IMR-90 (cell line): ENCODE measurements at regions not wholly inside any gene's neighbourhood (a gene's known extent, or its start where the extent isn't known, plus 50 kb on each side); places are given as distances from the start of the nearest gene placed in this dataset.

Source experiments
- ATAC-seq: fragments of 200-7000 bp; cut with Tn5 transposase; 2 replicates; pipeline ENCODE4 v1.9.1; 2020; ENCODE audit warnings: low read depth, mild to moderate bottlenecking, moderate library complexity
- BruUV-seq: library from RNA; stranded (reverse); fragments of 400-500 nt; replicated peaks from 2 replicates; lab custom pipeline; 2021; lab: Mats Ljungman, UMichigan
- CTCF ChIA-PET: fragments of 300-600 bp; formaldehyde crosslinking; extraction: SDS; loops from one replicate; lab custom pipeline; 2021; ENCODE audit warnings: antibody characterized with exemption; lab: Yijun Ruan, JAX
- POLR2A ChIA-PET: fragments of 300-600 bp; sonication (Branson Sonifier 250); formaldehyde crosslinking; loops from one replicate; lab custom pipeline; 2022; ENCODE audit warnings: antibody characterized with exemption; ENCODE audit not compliant: unreplicated experiment; lab: Charles Lee
- DNase-seq: peaks from one replicate; pipeline ENCODE4 v3.0.0; 2013
- H2AFZ ChIP-seq: replicated peaks from 2 replicates; pipeline ENCODE3; 2013; ENCODE audit warnings: low read length, mild to moderate bottlenecking; ENCODE audit not compliant: poor library complexity
- H2AK5ac ChIP-seq: 2 replicates; pipeline ENCODE4 v1.6.1; 2013; ENCODE audit warnings: low read depth, low read length, inconsistent platforms
- H2AK9ac ChIP-seq: replicated peaks from 2 replicates; pipeline ENCODE3; 2013; ENCODE audit warnings: mild to moderate bottlenecking, low read depth, low read length, moderate library complexity; ENCODE audit not compliant: poor library complexity
- H2BK120ac ChIP-seq: 2 replicates; pipeline ENCODE4 v1.6.1; 2013; ENCODE audit warnings: low read depth, low read length, inconsistent platforms
- H2BK15ac ChIP-seq: 3 replicates; pipeline ENCODE4 v1.6.1; 2013; ENCODE audit warnings: low read depth, low read length, inconsistent platforms
- H2BK20ac ChIP-seq: 2 replicates; pipeline ENCODE4 v1.6.1; 2013; ENCODE audit warnings: low read depth, mild to moderate bottlenecking, inconsistent platforms, low read length, moderate library complexity
- H2BK5ac ChIP-seq: 2 replicates; pipeline ENCODE4 v1.6.1; 2013; ENCODE audit warnings: mild to moderate bottlenecking, low read depth, low read length, inconsistent platforms; ENCODE audit not compliant: poor library complexity, severe bottlenecking
- H3K14ac ChIP-seq: replicated peaks from 2 replicates; pipeline ENCODE4 v1.6.1; 2013; ENCODE audit warnings: low read depth, low read length, inconsistent platforms
- H3K18ac ChIP-seq: 2 replicates; pipeline ENCODE4 v1.6.1; 2013; ENCODE audit warnings: low read depth, low read length, control low read depth
- H3K23ac ChIP-seq: 2 replicates; pipeline ENCODE4 v1.6.1; 2013; ENCODE audit warnings: low read depth, low read length, inconsistent platforms
- H3K27ac ChIP-seq: 2 replicates; pipeline ENCODE4 v1.5.1; 2013; ENCODE audit warnings: mild to moderate bottlenecking, control low read depth, low read length; ENCODE audit not compliant: insufficient read depth
- H3K27me3 ChIP-seq: 2 replicates; pipeline ENCODE4 v1.6.1; 2013; ENCODE audit warnings: low read length; ENCODE audit not compliant: control insufficient read depth, insufficient read depth
- H3K36me3 ChIP-seq: 2 replicates; pipeline ENCODE4 v1.6.1; 2013; ENCODE audit warnings: low read length, mixed read lengths; ENCODE audit not compliant: control insufficient read depth, insufficient read depth
- H3K4ac ChIP-seq: 2 replicates; pipeline ENCODE4 v1.6.1; 2013; ENCODE audit warnings: low read depth, low read length, inconsistent platforms
- H3K4me1 ChIP-seq: 2 replicates; pipeline ENCODE4 v1.6.1; 2013; ENCODE audit warnings: low read length, mixed read lengths; ENCODE audit not compliant: control insufficient read depth, insufficient read depth
- H3K4me2 ChIP-seq: 2 replicates; pipeline ENCODE4 v1.6.1; 2013; ENCODE audit warnings: low read depth, mild to moderate bottlenecking, control low read depth, low read length, moderate library complexity
- H3K4me3 ChIP-seq: 2 replicates; pipeline ENCODE4 v1.5.1; 2013; ENCODE audit warnings: low read depth, mild to moderate bottlenecking, control low read depth, low read length, moderate library complexity; ENCODE audit not compliant: insufficient read depth
- H3K56ac ChIP-seq: 2 replicates; pipeline ENCODE4 v1.6.1; 2013; ENCODE audit warnings: low read length, inconsistent platforms; ENCODE audit not compliant: insufficient read depth; ENCODE audit errors: extremely low read depth
- H3K79me1 ChIP-seq, 2 experiments: 2 replicates each; pipeline ENCODE4 v1.6.1; 2013; ENCODE audit warnings: low read length in 2 of 2, inconsistent platforms in 1 of 2, low read depth in 1 of 2
- H3K9ac ChIP-seq: 2 replicates; pipeline ENCODE4 v1.6.1; 2013; ENCODE audit warnings: low read depth, low read length, control low read depth
- H3K9me1 ChIP-seq: 2 replicates; pipeline ENCODE4 v1.6.1; 2013; ENCODE audit warnings: low read length, inconsistent platforms; ENCODE audit not compliant: insufficient read depth
- H3K9me3 ChIP-seq: 2 replicates; pipeline ENCODE4 v1.6.1; 2013; ENCODE audit warnings: low read length; ENCODE audit not compliant: control insufficient read depth, insufficient read depth
- H4K20me1 ChIP-seq: 2 replicates; pipeline ENCODE4 v1.6.1; 2013; ENCODE audit warnings: low read length, inconsistent platforms; ENCODE audit not compliant: insufficient read depth
- H4K5ac ChIP-seq: 2 replicates; pipeline ENCODE4 v1.6.1; 2013; ENCODE audit warnings: mild to moderate bottlenecking, low read depth, low read length, control low read depth
- H4K8ac ChIP-seq, 2 experiments: 2 replicates each; pipeline ENCODE4 v1.6.1; 2013; ENCODE audit warnings: low read depth in 2 of 2, low read length in 2 of 2, control low read depth in 1 of 2, inconsistent platforms in 1 of 2
- H4K91ac ChIP-seq: 2 replicates; pipeline ENCODE4 v1.6.1; 2013; ENCODE audit warnings: low read depth, low read length, inconsistent platforms; ENCODE audit not compliant: insufficient read depth
- BHLHE40 ChIP-seq: fragments of 150-350 bp; IDR thresholded peaks from 2 replicates; pipeline ENCODE4 v1.6.1; 2016; ENCODE audit warnings: mild to moderate bottlenecking, low read depth, low read length
- FOS ChIP-seq: fragments of 150-350 bp; IDR thresholded peaks from 2 replicates; pipeline ENCODE4 v1.6.1; 2016; ENCODE audit warnings: low read depth, low read length
- MAFK ChIP-seq: IDR thresholded peaks from 2 replicates; pipeline ENCODE4 v1.6.1; 2012; ENCODE audit warnings: low read depth, low read length, improper control_type of control experiment
- NFE2L2 ChIP-seq: fragments of 150-350 bp; IDR thresholded peaks from 2 replicates; pipeline ENCODE4 v1.6.1; 2016; ENCODE audit warnings: low read depth, mild to moderate bottlenecking, low read length
- POLR2A ChIP-seq: IDR thresholded peaks from 2 replicates; pipeline ENCODE4 v1.6.1; 2012; ENCODE audit warnings: mild to moderate bottlenecking, low read depth, low read length
- RAD21 ChIP-seq: IDR thresholded peaks from 2 replicates; pipeline ENCODE4 v1.6.1; 2012; ENCODE audit warnings: low read length, improper control_type of control experiment
- RFX5 ChIP-seq: IDR thresholded peaks from 2 replicates; pipeline ENCODE4 v1.8.0; 2012; ENCODE audit warnings: low read depth, mild to moderate bottlenecking, low read length, moderate library complexity
- SMC3 ChIP-seq: fragments of 150-350 bp; IDR thresholded peaks from 2 replicates; pipeline ENCODE4 v1.6.1; 2016; ENCODE audit warnings: low read depth, mild to moderate bottlenecking, antibody characterized with exemption, low read length, moderate library complexity
- WGBS, 2 experiments: methylation state at CpG; one replicate each; pipeline versions ENCODE4 v1.1.5 to v1.1.7; 2013; ENCODE audit warnings: missing lambda C conversion rate in 2 of 2; ENCODE audit not compliant: insufficient read length in 1 of 2; ENCODE audit errors: extremely low coverage in 2 of 2; 5-methylcytosine and 5-hydroxymethylcytosine counted together
- dilution Hi-C: fragments of 300-500 bp; cut with HindIII; formaldehyde crosslinking; loops from one replicate; pipeline ENCODE4 v1.14.3; 2018; ENCODE audit warnings: low sequenced_read_pairs; ENCODE audit not compliant: unreplicated experiment
- in situ Hi-C: fragments of 300-500 bp; cut with MboI; formaldehyde crosslinking; loops from 3 replicates; pipeline ENCODE4 v1.14.3; 2019; ENCODE audit warnings: low sequenced_read_pairs, inconsistent platforms, mixed read lengths
- intact Hi-C: fragments of 100-400 bp; cut with micrococcal nuclease; formaldehyde crosslinking; loops from 2 replicates; pipeline ENCODE4 v1.10.0; 2022

DNA sequence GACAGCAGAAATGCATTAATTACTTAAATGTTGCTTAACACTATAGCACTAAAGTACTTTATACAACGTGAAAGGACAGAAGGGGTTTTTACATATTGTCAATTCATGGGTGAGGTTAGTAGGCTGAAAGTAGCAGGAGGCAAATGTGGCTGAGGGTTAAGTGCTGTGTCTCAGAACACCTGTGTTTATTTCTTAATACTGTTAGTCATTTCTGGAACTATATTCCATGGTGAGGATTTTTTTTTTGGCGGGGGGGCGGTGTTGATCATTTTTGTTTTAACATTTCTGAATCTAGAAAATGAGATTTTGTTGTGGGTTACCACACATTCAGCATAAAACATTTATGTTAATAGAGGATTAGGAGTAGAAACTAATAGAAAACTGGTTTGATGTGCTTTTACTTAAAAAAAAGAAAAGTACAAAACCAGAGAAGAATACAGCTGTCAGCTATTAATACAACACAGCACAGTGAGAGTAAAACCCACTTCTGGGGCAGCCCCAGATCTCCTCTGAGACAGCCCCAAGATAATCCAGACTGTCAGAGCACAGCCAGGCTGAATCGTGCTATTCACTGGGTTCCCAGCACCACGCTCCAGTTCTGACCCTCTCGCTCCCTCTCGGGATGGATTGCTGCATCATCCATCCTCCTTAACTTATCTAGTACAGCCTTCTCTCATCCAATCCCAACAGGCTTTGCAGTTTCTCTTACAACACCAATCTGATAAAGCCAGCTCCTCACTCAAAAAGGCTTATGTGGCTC lies 307.7 kb downstream of the TUSC7 start:
- no peak overlapping the region for H3K4me2 ChIP-seq
- peak; percentile 4 for DNase-seq

More for the DNA sequence above, 307.7 kb downstream of the TUSC7 start:
- H3K18ac ChIP-seq: no peak overlapping the region
- BruUV-seq: no TSS peak
- no peak overlapping the region for H2AFZ ChIP-seq
- no peak overlapping the region for H4K8ac ChIP-seq
- H2BK5ac ChIP-seq: no peak overlapping the region
- CTCF ChIA-PET: no interaction called here
- no peaks in the 10 kb centered on the region for H3K36me3 ChIP-seq
- TF ChIP-seq NFE2L2 (no peak), POLR2A (no peak), SMC3 (no peak), RAD21 (no peak), MAFK (no peak), BHLHE40 (no peak), RFX5 (no peak), FOS (no peak)
- in situ Hi-C loops (loop anchor here (25.0 kb wide), 2 partner anchors 695 to 1620 kb away; no protein-coding TSS in a partner anchor), intact Hi-C loops (loop anchor here (5.0 kb wide), 2 partner anchors 245 to 1800 kb away; no protein-coding TSS in a partner anchor), dilution Hi-C loops (no loop called here)
- H3K4me3 ChIP-seq: no peak overlapping the region
- no peak overlapping the region for H3K9ac ChIP-seq
- no peak overlapping the region for H2BK15ac ChIP-seq
- no peak overlapping the region for H3K23ac ChIP-seq
- POLR2A ChIA-PET: no interaction called here
- H3K56ac ChIP-seq: no peak overlapping the region
- no peak for ATAC-seq
- H4K5ac ChIP-seq: no peak overlapping the region
- no peaks in the 10 kb centered on the region for H3K27me3 ChIP-seq
- no peak overlapping the region for H3K27ac ChIP-seq
- no peaks in the 10 kb centered on the region for H3K4me1 ChIP-seq
- H3K79me1 ChIP-seq: no peaks in the 10 kb centered on the region
- no peak overlapping the region for H2BK120ac ChIP-seq
- no peak overlapping the region for H4K91ac ChIP-seq
- H3K14ac ChIP-seq: no peak overlapping the region
- no peaks in the 10 kb centered on the region for H3K9me1 ChIP-seq
- WGBS, 2 experiments: 60% methylated on average over 1 of the region's 7 CpGs; no CpG with 5 or more reads in 1 of the 2 experiments
- H2AK9ac ChIP-seq: no peak overlapping the region
- H3K9me3 ChIP-seq: no peaks in the 10 kb centered on the region
- H2BK20ac ChIP-seq: no peak overlapping the region
- no peak overlapping the region for H3K4ac ChIP-seq
- H4K20me1 ChIP-seq: no peaks in the 10 kb centered on the region
- no peak overlapping the region for H2AK5ac ChIP-seq
